BLaER1 (cell line): ENCODE measurements at regions not wholly inside any gene's neighbourhood (a gene's known extent, or its start where the extent isn't known, plus 50 kb on each side); places are given as distances from the start of the nearest gene placed in this dataset.
"Not testable (repeated sequence)": the region's sequence is repeated elsewhere in the genome, so short reads cannot be mapped to it uniquely, and the experiment has no call there.

Source experiments
- H3K27ac ChIP-seq: shearing (Covaris generic); formaldehyde crosslinking; 2 replicates; pipeline ENCODE4 v1.8.1; 2022
- H3K27me3 ChIP-seq: shearing (Covaris generic); formaldehyde crosslinking; 2 replicates; pipeline ENCODE4 v1.8.1; 2022
- H3K36me3 ChIP-seq: shearing (Covaris generic); formaldehyde crosslinking; 2 replicates; pipeline ENCODE4 v1.8.1; 2022
- H3K4me1 ChIP-seq: shearing (Covaris generic); formaldehyde crosslinking; 2 replicates; pipeline ENCODE4 v1.8.1; 2022
- H3K4me2 ChIP-seq: shearing (Covaris generic); formaldehyde crosslinking; 2 replicates; pipeline ENCODE4 v1.8.1; 2022
- H3K4me3 ChIP-seq: shearing (Covaris generic); formaldehyde crosslinking; 2 replicates; pipeline ENCODE4 v1.8.1; 2022
- H3K9ac ChIP-seq: shearing (Covaris generic); formaldehyde crosslinking; 2 replicates; pipeline ENCODE4 v1.8.1; 2022
- H3K9me3 ChIP-seq: shearing (Covaris generic); formaldehyde crosslinking; 2 replicates; pipeline ENCODE4 v1.8.1; 2022
- H4K20me1 ChIP-seq: shearing (Covaris generic); formaldehyde crosslinking; 2 replicates; pipeline ENCODE4 v1.8.1; 2022
- Cebpa-rat ChIP-seq: shearing (Covaris generic); IDR thresholded peaks from 2 replicates; pipeline ENCODE4 v1.8.1; 2022

GRCh38 chr7:114293289-114294012 lies 121.2 kb upstream of the FOXP2 start:
- Histone ChIP-seq H3K4me3 (no peak overlapping the region), H3K9ac (no peak overlapping the region), H3K36me3 (no peaks in the 10 kb centered on the region), H3K9me3 (no peaks in the 10 kb centered on the region), H3K27me3 (no peaks in the 10 kb centered on the region), H3K4me1 (no peaks in the 10 kb centered on the region), H3K27ac (no peak overlapping the region), H4K20me1 (no peaks in the 10 kb centered on the region), H3K4me2 (no peak overlapping the region)
- no peak for TF ChIP-seq Cebpa-rat

GRCh38 chr7:114279901-114280300 lies 134.7 kb upstream of the FOXP2 start:
- H3K9ac ChIP-seq = no peak overlapping the region
- no peak overlapping the region for H3K27ac ChIP-seq
- H3K36me3 ChIP-seq = no peaks in the 10 kb centered on the region
- no peaks in the 10 kb centered on the region for H4K20me1 ChIP-seq
- no peaks in the 10 kb centered on the region for H3K9me3 ChIP-seq
- H3K4me3 ChIP-seq = no peak overlapping the region
- no peak overlapping the region for H3K4me2 ChIP-seq
- no peaks in the 10 kb centered on the region for H3K4me1 ChIP-seq
- no peaks in the 10 kb centered on the region for H3K27me3 ChIP-seq
- no peak for TF ChIP-seq Cebpa-rat

- Histone ChIP-seq H3K9ac (no peak overlapping the region), H3K4me1 (no peaks in the 10 kb centered on the region), H4K20me1 (no peaks in the 10 kb centered on the region), H3K36me3 (no peaks in the 10 kb centered on the region), H3K9me3 (no peaks in the 10 kb centered on the region), H3K4me3 (no peak overlapping the region), H3K27ac (no peak overlapping the region), H3K4me2 (no peak overlapping the region), H3K27me3 (no peaks in the 10 kb centered on the region)
- no peak for TF ChIP-seq Cebpa-rat
These were observed 141.4 kb upstream of the FOXP2 start for GRCh38 chr7:114273218-114273617.

GRCh38 chr7:114269714-114270113 lies 144.9 kb upstream of the FOXP2 start:
- no peaks in the 10 kb centered on the region for H3K9me3 ChIP-seq
- no peaks in the 10 kb centered on the region for H3K27me3 ChIP-seq
- H4K20me1 ChIP-seq = no peaks in the 10 kb centered on the region
- H3K4me2 ChIP-seq = no peak overlapping the region
- no peak overlapping the region for H3K27ac ChIP-seq
- no peaks in the 10 kb centered on the region for H3K4me1 ChIP-seq
- TF ChIP-seq Cebpa-rat = no peak
- no peaks in the 10 kb centered on the region for H3K36me3 ChIP-seq
- no peak overlapping the region for H3K9ac ChIP-seq
- no peak overlapping the region for H3K4me3 ChIP-seq

- not testable (repeated sequence) for H3K9me3 ChIP-seq, H3K4me3 ChIP-seq, H3K27ac ChIP-seq, H3K27me3 ChIP-seq, H3K4me2 ChIP-seq, H3K9ac ChIP-seq, H3K4me1 ChIP-seq, H3K36me3 ChIP-seq, H4K20me1 ChIP-seq
These were observed 147.1 kb upstream of the FOXP2 start for GRCh38 chr7:114267550-114267949.

- H3K9me3 ChIP-seq = no peaks in the 10 kb centered on the region
- H3K9ac ChIP-seq = no peak overlapping the region
- no peak overlapping the region for H3K4me3 ChIP-seq
- no peaks in the 10 kb centered on the region for H3K27me3 ChIP-seq
- H4K20me1 ChIP-seq = no peaks in the 10 kb centered on the region
- no peaks in the 10 kb centered on the region for H3K36me3 ChIP-seq
- no peaks in the 10 kb centered on the region for H3K4me1 ChIP-seq
- H3K4me2 ChIP-seq = no peak overlapping the region
- no peak overlapping the region for H3K27ac ChIP-seq
- no peak for TF ChIP-seq Cebpa-rat
These were observed 150.6 kb upstream of the FOXP2 start for GRCh38 chr7:114264023-114264422.

GRCh38 chr7:114263219-114263618 lies 151.4 kb upstream of the FOXP2 start:
- Histone ChIP-seq H3K9me3 (no peaks in the 10 kb centered on the region), H3K4me3 (no peak overlapping the region), H3K4me1 (no peaks in the 10 kb centered on the region), H4K20me1 (no peaks in the 10 kb centered on the region), H3K27ac (no peak overlapping the region), H3K36me3 (no peaks in the 10 kb centered on the region), H3K9ac (no peak overlapping the region), H3K4me2 (no peak overlapping the region), H3K27me3 (no peaks in the 10 kb centered on the region)
- TF ChIP-seq Cebpa-rat = no peak

- Histone ChIP-seq H3K4me3 (no peak overlapping the region), H3K4me2 (no peak overlapping the region), H3K27me3 (no peaks in the 10 kb centered on the region), H3K27ac (no peak overlapping the region), H3K9me3 (no peaks in the 10 kb centered on the region), H4K20me1 (no peaks in the 10 kb centered on the region), H3K9ac (no peak overlapping the region), H3K36me3 (no peaks in the 10 kb centered on the region), H3K4me1 (no peaks in the 10 kb centered on the region)
- no peak for TF ChIP-seq Cebpa-rat
These were observed 159.2 kb upstream of the FOXP2 start for GRCh38 chr7:114255404-114255841.

GRCh38 chr7:114243646-114244045 lies 171.0 kb upstream of the FOXP2 start:
- Histone ChIP-seq H3K9me3 (no peaks in the 10 kb centered on the region), H3K4me2 (no peak overlapping the region), H3K9ac (no peak overlapping the region), H3K27me3 (no peaks in the 10 kb centered on the region), H3K27ac (no peak overlapping the region), H3K4me3 (no peak overlapping the region), H3K4me1 (no peaks in the 10 kb centered on the region), H4K20me1 (no peaks in the 10 kb centered on the region), H3K36me3 (no peaks in the 10 kb centered on the region)
- no peak for TF ChIP-seq Cebpa-rat

GRCh38 chr7:114242992-114243507 lies 171.6 kb upstream of the FOXP2 start:
- no peak for TF ChIP-seq Cebpa-rat
- H3K27me3 ChIP-seq = no peaks in the 10 kb centered on the region
- no peaks in the 10 kb centered on the region for H3K4me1 ChIP-seq
- H3K36me3 ChIP-seq = no peaks in the 10 kb centered on the region
- no peak overlapping the region for H3K9ac ChIP-seq
- H3K27ac ChIP-seq = no peak overlapping the region
- H3K9me3 ChIP-seq = no peaks in the 10 kb centered on the region
- H4K20me1 ChIP-seq = no peaks in the 10 kb centered on the region
- H3K4me2 ChIP-seq = no peak overlapping the region
- H3K4me3 ChIP-seq = no peak overlapping the region

GRCh38 chr7:114229246-114229645 lies 185.4 kb upstream of the FOXP2 start:
- no peak overlapping the region for H3K9ac ChIP-seq
- no peak for TF ChIP-seq Cebpa-rat
- no peaks in the 10 kb centered on the region for H3K9me3 ChIP-seq
- no peak overlapping the region for H3K4me3 ChIP-seq
- H3K27ac ChIP-seq = no peak overlapping the region
- H3K27me3 ChIP-seq = no peaks in the 10 kb centered on the region
- no peaks in the 10 kb centered on the region for H3K36me3 ChIP-seq
- no peak overlapping the region for H3K4me2 ChIP-seq
- H3K4me1 ChIP-seq = no peaks in the 10 kb centered on the region
- H4K20me1 ChIP-seq = no peaks in the 10 kb centered on the region
